Stimulated activated CD4-positive, alpha-beta T cell treated with anti-CD3 and anti-CD28 coated beads, Interleukin-4, amount 100 ng/mL, for 1 hour (primary cell): ENCODE measurements at regions not wholly inside any gene's neighbourhood (a gene's known extent, or its start where the extent isn't known, plus 50 kb on each side); places are given as distances from the start of the nearest gene placed in this dataset.

Experiments used
- DNase-seq: peaks from one replicate; pipeline ENCODE4 v3.0.0-alpha.2; 2020

DNA sequence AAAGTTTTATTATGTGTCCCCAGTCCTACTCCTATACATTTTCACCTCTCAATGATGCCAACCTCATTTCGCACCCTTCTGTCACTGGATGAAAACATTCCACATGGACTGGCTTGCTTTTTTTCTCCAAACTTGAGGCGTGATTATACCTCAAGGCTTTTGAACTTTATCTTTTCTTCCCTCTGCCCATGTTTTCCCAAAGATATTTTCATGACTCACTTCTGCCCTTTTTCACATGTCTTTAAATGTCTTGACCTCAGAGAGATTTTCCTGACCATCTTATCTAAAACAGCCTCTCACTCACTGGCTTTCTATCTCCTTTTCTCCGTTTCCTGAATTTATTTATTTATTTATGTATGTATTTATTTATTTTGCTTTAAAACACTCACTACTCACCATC lies 659.0 kb downstream of the PTPRC start:
- DNase-seq, result no peak

DNA sequence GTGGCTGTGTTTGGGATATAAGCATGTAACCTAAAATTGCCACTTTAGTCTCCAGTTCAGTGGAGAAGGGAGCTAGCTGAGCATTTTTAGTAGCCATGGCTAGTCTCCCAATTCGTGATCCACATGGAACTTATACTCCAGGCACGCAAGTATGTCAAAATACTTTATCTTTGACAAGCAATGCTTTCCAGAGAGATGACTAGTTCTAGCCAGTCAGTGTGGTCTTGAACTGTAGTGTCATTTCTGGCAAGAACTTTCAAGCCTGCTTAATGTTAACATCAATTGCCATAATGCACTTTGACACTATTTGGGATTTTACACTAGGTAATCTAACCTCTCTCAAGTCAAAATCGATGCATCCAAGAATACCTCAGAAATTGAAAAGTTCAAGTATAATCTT lies 660.0 kb downstream of the PTPRC start:
- DNase-seq, result no peak

DNA sequence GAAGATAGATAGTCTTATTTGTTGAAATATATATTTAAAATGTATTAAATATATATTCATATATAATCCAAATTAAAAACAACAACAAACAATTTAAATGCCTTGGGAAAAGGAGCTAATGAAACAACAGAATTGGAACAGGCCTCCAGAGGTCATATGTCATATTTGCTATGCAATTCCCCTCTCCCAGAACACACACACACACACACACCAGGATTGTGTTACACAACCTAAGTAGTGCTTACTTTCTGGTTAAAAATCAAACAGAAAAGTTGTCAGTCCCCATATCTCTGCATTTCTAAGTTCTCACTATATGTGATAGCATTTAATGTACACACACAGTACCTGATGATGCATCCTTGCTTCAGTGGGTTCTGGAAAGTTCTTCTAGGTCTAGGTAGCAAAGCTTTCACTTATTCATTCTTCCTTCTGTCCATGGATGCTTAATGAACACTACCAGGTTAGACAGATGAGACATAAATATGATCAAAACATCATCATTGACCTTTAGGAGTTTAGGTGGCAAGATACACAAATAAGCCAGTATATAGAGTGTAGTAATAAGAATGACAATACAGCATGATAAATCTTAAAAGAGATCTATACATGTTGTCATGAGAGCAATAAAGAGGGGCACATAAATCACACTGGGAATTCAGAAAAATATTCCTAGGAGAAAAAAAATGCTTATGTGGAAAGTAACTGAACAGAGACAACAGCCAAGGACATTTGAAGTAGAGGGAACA lies 662.8 kb downstream of the PTPRC start:
- DNase-seq, result no peak

DNA sequence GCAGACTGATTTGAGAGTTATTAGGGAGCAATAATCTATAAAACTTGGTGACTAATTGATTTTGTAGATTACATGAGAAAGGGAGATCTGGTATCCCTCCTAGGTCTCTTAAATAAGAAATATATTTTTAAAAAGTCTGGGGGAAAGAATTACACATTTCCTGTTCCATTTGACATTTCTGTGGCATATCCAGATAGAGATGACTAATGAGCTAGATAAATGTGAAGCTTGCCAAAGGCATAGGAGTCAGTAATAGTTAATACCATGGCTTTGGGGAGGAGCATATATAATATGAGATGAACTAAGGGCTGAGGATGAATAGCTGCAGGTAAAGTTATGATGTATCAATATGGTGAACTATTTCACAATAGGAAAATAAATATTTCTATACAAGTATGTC lies 663.7 kb downstream of the PTPRC start:
- no peak for DNase-seq

DNA sequence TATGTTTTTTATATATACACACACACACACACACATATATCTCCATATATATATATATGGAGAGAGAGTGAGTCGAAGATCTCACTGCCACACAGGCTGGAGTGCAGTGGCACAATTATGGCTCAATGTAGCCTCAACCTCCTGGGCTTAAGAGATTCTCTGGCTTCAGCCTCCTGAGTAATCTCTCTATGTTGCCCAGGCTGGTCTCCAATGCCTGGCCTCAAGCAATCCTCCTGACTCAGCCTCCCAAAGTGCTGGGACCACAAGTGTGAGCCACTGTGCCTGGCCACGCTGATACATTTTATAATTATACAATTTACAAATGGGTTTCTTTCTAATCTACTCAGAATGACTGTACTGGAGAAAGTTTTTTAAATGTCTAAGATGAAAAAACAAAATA lies 664.2 kb downstream of the PTPRC start:
- DNase-seq, result no peak

DNA sequence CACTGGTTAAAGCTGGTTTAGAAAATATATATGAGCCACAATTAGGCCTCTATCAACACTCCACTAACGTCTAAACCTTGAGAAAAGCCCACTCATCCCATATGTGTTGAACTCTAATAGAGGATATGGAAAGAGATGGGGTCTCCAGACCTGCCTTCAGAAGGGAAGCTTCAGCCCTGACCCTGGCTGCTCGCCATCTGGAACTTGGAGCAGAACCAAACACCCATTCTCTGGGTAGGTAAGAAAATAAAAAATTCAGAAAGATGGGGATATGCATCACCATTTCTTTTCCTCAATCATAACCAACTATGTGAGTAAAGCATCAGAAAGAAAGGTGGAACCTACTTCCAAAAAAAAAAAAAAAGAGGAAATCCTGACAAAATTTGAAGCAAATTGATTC lies 666.2 kb downstream of the PTPRC start:
- no peak for DNase-seq

DNA sequence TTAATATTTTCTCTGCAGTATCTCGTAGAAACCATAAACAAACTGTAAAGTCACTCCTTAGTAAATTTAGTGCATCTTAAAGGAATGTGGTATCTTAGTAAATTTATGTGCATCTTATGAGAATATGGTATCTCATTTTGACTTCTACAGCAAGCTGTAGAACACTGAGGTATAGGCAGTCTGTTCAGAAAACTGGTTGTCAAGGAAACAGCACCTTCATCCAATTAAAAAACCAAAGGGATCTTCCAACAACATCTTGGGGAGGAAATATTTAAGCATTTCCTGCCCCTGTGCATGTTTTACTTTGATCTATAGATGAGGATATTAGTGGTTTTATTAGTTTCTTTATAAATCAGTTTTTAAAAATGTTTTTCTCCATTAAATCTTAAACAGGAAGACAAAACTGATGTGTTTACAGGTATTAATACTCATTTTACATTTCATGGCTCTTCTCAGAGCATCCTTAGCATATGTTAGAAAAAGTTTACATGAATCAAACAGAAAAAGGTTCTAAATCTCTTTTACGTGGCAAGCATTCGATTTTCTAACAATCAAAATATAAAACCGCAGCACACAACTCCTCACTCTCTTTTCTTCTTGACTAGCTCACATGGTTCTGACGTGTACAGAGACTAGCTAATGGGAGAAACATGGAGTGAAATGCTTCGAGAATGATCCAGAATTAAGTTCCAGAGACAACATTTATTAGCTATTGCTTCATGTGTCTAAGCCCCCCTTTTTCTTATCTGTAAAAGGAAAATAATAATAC lies 668.8 kb downstream of the PTPRC start:
- DNase-seq, result no peak

DNA sequence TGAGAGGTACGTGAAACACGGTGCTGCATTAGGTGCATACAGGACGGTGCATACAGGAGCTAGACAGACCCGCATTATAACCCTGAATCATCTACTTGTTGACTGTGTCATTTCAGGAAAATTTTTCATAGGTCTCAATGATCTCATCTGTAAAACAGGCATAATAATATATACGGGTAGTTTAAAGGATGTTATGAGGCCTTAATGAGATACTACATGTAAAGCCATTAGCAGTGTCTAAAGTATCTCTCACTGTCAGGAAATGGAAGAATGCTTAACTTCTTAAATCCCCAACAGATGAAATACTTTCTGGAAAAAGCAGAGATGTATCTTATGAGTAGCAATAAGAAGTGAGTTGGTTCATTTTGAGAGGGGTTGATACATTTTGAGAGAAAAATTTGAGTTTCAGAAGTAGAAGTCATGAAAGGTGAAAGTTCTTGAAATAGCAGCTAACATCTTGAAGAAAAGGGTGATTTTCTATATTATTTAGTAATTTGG lies 669.6 kb downstream of the PTPRC start:
- no peak for DNase-seq

DNA sequence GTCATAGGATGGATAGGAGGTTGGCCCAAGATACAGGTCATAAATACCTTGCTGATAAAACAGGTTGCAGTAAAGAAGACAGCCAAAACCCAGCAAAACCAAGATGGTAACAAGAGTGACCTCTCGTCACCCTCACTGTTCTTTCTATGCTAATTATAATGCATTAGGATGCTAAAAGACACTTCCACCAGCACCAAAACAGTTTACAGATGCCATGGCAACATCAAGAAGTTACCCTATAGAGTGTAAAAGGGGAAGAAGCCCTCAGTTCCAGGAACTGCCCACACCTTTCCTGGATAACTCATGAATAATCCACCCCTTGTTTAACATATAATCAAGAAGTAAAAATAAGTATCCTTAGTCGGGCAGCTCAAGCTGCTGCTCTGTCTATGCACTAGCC lies 671.9 kb downstream of the PTPRC start:
- DNase-seq, result no peak

DNA sequence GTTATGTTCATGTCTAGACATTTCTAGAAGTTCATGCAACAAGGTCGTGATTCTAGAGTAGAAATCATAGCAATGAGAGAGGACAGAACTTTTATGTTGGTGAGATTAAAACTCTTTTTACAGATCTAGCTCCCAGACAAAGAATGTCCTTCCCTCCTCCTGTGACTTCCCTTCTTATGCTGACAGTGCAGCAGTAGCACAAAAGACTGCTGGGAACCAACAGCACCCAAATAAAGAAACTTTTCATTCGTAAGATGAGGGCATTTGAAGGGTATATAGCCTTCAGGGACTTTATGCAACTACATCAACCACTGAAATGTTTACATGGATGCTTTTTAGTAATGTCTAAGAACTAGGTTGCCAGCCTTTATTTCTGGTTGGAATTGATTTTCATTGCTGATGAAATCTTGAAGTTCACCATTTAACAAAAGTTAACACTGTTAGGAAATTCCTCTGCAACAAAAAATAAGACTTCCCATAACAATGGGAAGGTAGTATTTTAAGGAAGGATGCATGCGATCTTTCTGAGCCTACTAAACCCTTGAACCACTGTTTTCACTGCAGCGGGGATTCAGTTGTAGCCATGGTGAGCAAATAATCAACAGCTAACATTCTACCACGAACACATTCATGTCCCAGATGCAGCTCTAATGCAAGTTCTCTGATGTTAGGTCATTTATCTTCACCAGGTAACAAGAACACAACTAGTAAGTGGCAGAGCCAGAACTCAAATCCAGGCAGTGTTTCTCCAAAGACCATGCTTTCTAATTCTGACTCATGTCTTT lies 672.8 kb downstream of the PTPRC start:
- no peak for DNase-seq

DNA sequence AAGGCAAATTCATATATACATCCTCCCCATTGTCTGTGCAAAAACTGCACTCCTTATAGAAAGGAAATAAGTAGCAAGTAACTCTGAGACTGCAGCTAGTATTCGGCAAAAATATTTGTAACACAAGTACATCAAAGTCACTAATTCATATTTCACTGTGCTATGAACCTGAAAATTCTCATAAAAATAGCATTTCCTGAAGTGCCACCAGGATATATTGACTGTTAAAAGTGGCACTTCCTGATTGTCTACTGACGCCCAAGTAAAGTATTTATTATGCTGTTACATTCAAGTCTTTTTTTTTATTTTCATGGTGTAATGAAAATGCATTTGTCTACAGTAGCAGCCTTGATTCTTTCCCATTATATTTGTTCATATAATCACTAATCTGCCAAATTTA lies 673.8 kb downstream of the PTPRC start:
- DNase-seq, result no peak

DNA sequence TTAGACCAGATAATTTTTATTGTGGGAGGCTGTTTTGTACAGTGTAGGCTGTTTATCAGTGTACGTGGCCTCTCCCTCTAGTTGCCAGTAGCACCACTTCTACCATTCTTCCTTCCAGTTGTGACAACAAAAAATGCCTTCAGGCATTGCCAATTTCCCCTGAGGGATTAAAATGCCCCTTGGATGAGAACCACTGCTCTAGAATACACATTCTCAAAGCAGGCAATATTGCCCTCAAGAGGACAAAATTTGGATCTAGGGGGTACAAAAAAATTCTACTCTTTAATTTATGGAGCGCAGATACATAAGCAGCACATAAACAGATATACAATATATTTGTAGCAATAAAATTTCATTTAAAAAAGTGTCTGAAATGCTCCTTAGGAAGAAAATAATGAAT lies 674.6 kb downstream of the PTPRC start:
- DNase-seq, result no peak

DNA sequence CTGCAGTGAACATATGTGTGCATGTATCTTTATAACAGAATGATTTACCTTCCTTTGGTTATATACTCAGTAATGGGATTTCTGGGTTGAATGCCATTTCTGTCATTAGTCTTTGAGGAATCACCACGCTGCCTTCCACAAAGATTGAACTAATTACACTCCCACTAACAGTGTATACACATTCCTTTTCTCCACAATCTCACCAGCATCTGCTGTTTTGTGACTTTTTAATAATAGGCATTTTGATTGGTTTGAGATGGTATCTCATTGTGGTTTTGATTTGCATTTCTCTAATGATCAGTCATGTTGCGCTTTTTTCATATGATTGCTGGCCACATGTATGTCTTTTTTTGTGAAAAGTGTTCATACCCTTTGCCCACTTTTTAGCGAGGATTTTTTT lies 680.5 kb downstream of the PTPRC start:
- no peak for DNase-seq

DNA sequence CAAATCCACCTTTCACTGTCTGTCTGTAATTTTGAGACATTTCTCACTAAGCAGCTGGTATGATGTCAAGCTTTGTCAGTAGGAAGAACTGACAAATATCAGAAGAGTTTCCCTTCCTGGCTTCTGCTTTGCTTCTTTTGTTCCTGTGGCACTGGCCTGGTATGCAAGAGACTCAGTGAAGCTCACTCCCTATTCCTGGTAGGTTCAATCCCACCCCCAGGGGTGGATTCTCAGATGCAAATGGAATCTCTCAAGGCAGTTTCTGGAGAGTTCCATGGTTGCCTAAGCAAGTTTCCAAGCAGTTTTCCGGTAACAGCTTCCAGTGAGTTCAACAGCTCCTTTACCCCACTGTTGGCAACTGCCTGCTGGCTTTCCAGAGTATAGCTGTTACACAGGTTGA lies 683.4 kb downstream of the PTPRC start:
- no peak for DNase-seq

DNA sequence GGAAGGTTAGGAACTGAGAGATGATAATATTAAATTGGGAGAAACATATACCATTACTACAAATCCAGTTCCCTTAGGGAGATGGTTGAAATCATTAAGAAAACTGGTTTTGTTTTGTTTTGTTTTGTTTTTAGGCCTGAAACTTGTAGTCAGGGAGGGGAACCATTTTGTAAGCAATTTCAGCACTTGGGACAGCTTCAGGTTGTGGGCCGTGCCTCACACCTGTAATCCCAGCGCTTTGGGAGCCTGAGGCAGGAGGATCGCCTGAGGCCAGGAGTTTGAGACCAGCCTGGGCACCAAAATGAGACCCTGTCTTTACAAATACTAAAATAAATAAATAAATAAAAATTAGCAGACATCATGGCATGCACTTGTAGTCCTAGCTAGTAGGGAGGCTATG lies 694.3 kb upstream of the NR5A2 start:
- no peak for DNase-seq

DNA sequence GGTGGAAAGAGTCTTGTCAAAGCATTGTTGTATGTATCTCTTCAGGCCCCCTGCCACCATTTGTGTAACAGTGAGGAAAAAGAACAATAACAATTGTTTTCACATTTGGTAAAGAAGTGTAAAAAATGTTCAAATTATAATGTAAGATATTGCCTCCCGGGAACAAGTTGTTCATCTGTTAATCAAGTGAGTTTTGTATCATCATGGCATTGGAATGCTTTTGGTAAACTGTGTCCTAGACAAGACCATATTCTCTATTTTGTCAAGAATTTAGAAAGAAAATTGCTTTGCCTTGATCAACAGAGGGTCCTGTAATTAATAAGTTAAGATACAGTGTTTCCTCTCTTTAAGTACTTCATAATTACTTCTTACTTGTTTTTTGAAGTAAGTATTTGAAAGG lies 692.0 kb upstream of the NR5A2 start:
- DNase-seq, result no peak

DNA sequence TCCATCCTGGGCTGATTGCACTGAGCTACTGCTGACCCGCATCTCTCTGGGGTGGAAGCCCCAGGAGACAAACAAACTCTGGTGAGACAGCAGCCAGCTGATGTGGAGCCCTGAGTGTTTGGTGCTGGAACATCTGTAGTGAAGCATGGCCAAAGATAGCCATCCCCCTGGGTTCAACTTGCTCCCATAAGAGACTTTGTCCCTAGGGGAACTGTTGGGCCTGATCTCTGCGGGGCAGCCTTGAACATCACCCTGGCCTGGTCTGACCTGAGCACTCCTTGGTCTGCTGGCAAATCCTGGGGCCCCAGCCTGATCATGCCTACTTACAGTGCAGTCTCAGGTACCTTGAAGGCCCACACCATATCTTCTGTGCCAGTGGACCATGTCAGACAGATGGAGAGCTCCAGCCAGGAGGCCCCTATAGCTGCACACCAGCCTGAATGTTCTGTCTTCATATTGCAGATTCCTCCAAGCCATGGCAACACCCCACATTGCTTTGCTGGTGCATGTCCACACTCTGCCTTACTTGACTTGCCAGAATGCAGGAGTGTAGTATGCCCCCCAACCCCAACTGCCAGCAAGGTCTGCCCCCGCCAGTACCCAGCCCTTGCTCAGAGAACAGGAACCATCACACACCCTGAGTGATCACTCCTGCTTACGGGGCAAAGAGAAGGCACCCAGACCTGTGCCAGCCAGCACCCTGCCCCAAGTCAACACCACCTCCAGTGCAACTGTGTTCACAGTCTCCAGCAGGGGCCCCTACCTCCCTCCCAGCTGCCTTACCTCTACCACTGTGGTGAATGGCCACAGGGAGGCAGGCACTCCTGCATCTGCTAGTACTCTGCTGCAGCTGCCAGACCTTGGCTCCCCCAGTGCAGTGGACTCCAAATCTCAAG lies 690.5 kb upstream of the NR5A2 start:
- DNase-seq, result no peak

DNA sequence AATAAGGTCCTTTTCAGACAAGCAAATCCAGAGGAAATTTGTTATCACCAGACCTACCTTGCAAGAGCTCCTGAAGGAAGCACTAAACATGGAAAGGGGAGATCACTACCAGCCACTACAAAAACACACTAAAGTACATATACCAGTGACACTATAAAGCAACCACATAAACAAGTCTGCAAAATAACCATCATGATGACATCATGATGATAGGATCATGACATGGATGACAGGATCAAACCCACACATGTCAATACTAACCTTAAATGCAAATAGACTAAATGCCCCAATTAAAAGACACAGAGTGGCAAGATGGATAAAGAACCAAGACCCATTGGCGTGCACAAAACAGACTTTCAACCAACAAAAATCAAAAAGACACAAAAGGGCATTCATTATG lies 688.8 kb upstream of the NR5A2 start:
- no peak for DNase-seq

DNA sequence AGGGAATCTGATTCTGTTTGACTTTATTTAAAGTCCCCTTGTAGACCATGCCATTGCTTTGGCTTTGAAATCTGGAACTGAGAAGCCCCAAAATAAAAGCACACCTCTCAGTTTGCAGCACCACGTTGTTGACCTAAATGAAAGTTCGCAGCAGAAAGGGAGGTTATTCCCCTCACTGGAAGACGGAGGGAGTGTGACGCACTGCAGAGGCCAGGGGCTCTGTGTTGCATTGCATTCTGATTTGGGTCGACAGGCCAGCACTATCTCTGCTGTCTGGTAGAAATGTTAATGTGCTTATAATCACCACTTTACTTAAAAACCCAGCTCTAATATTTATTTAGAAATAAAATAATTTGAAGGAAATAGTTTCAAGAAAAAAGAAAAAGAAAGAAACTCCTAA lies 675.2 kb upstream of the NR5A2 start:
- no peak for DNase-seq

DNA sequence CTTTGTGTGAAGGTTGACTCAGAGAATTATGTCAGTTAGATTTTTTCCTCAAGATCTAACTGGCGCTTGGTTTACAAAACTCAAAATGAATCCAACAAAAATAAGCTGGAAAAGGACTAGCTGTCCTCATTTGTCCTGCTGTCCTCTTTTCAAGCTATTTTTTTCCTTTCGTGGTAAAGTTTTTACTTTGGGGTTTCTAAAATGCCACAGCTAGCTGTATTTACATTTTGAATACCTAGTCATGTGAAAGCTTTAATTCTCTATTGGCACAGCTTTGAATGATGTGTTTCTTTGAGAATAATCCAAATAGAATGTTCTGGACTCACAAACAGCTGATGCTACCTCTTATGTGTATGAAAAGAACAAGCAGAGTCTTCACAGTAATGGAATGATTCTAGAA lies 673.6 kb upstream of the NR5A2 start:
- no peak for DNase-seq

DNA sequence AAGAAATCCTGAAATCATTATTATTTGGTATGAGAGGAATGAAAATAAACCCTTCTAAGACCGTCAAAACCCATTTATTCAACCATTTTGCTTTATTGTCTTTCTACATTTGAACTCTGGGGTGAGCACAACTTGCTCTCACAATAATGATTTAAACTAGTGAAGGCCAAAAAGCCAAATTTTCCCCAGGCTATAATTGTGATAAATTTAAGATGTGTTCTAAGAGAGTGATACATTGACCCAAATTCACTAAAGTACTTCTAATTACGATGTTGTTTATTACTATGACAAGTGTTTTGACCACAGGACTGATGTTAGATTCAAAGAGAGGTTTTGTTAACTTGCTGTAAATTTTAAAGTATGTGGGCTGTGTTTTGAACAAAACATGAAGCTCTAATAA lies 670.9 kb upstream of the NR5A2 start:
- DNase-seq, result no peak

DNA sequence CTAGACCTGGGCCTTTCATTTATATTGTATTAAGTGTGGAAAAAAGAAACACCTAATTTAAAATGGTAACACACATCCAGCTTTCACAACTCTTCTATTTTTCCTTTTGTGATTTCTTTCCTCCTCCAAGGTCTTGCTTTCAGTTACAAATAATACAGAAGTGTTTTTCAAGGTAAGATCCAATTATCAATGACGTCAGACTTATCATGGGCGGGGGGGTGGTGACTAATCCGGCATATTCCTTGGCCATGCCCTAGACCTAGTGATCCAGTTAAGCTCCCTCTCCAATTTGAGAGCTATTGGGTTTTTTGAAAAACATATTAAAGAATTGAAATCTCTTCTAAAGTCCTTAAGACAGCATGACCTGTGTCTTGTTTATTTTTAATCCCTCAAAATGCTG lies 669.9 kb upstream of the NR5A2 start:
- no peak for DNase-seq

DNA sequence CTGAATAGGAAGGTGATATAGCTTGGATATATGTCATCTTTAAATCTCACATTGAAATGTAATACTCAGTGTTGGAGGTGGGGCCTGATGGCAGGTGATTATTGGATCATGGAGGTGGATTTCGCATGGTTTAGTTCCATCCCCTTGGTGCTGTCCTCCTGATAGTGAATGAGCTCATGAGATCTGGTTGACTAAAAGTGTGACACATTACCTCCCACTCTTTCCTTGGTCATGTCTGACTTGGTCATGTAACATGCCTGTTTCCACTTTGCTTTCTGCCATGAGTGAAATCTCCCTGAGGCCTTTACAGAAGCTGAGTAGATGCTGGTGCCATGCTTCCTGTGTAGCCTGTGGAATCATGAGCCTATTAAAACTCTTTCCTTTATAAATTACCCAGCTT lies 664.5 kb upstream of the NR5A2 start:
- no peak for DNase-seq
